ENCODE measurements at regions not wholly inside any gene's neighbourhood (a gene's known extent, or its start where the extent isn't known, plus 50 kb on each side); places are given as distances from the start of the nearest gene placed in this dataset.
"Not testable (repeated sequence)": the region's sequence is repeated elsewhere in the genome, so short reads cannot be mapped to it uniquely, and the experiment has no call there.

- peak overlapping the region; percentile 57 for H3K27ac ChIP-seq
- no peak for TF ChIP-seq CTCF (conservative IDR thresholded peaks at IDR 0.05)
Measured at GRCh38 chr5:60036192-60036938, 142.8 kb upstream of the PDE4D start.

- no peak for TF ChIP-seq CTCF (conservative IDR thresholded peaks at IDR 0.05)
- H3K27ac ChIP-seq: no peak overlapping the region
Measured at GRCh38 chr5:60026161-60026560, 132.6 kb upstream of the PDE4D start.

GRCh38 chr5:60024104-60024503 lies 130.6 kb upstream of the PDE4D start:
- no peak overlapping the region for H3K27ac ChIP-seq

GRCh38 chr5:60023255-60023654 lies 129.7 kb upstream of the PDE4D start:
- H3K27ac ChIP-seq: no peak overlapping the region
- no peak for TF ChIP-seq CTCF (conservative IDR thresholded peaks at IDR 0.05)

More at GRCh38 chr5:60024104-60024503, 130.6 kb upstream of the PDE4D start:
- TF ChIP-seq CTCF (conservative IDR thresholded peaks at IDR 0.05): no peak

GRCh38 chr5:60020457-60020856 lies 126.9 kb upstream of the PDE4D start:
- no peak overlapping the region for H3K27ac ChIP-seq
- no peak for TF ChIP-seq CTCF (conservative IDR thresholded peaks at IDR 0.05)

GRCh38 chr5:60018960-60019359 lies 125.4 kb upstream of the PDE4D start:
- not testable (repeated sequence) for H3K27ac ChIP-seq

GRCh38 chr5:60018091-60018490 lies 124.6 kb upstream of the PDE4D start:
- H3K27ac ChIP-seq: no peak overlapping the region
- TF ChIP-seq CTCF (conservative IDR thresholded peaks at IDR 0.05): no peak

- no peak overlapping the region for H3K27ac ChIP-seq
- no peak for TF ChIP-seq CTCF (conservative IDR thresholded peaks at IDR 0.05)
Measured at GRCh38 chr5:60014331-60014730, 120.8 kb upstream of the PDE4D start.

Data from VCaP (cell line).